ENCODE measurements at regions not wholly inside any gene's neighbourhood (a gene's known extent, or its start where the extent isn't known, plus 50 kb on each side); places are given as distances from the start of the nearest gene placed in this dataset.
"Not testable (repeated sequence)": the region's sequence is repeated elsewhere in the genome, so short reads cannot be mapped to it uniquely, and the experiment has no call there.

- TF ChIP-seq CTCF, POLR2A, POLR2AphosphoS5 (IDR thresholded peaks at IDR 0.05): not testable (repeated sequence)
Observed at GRCh38 chr21:10346933-10347615, 174.3 kb upstream of the TPTE start.

Data from prostate gland (tissue), 2 donors.